ENCODE measurements at regions not wholly inside any gene's neighbourhood (a gene's known extent, or its start where the extent isn't known, plus 50 kb on each side); places are given as distances from the start of the nearest gene placed in this dataset.

DNA sequence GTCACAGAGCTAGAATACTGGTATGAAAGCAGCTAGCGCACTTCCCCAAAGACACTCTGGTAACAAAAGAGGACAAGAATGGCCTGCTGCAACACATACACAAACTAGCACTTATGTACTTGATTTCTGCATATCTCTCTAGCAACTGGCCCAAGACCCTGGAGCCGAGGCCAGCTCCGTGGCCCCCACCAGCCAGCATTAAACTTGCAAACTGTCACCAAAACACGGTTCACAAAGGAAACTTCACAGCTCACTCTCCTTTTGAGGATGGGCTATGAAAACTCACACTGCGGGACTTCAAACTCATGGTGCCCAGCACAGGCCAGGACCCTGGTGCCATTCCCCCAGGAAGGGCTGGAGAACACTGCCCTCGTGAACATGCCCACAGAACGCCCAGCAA, 115.9 kb upstream of the RPS6KA2 start:
- no peak for DNase-seq (ENCODE audit: low spot score)
- Histone ChIP-seq H3K36me3 (no peaks in the 10 kb centered on the region), H3K27me3 (replicated peaks; ENCODE audit: insufficient read depth) (no peaks in the 10 kb centered on the region), H3K9me3 (no peaks in the 10 kb centered on the region), H3K4me1 (ENCODE audit: control insufficient read depth in 1 of 2, low read depth in 2 of 2) (no peaks in the 10 kb centered on the region), H3K4me3 (no peak overlapping the region), H3K27ac (no peak overlapping the region)
- TF ChIP-seq, protein P1, sequence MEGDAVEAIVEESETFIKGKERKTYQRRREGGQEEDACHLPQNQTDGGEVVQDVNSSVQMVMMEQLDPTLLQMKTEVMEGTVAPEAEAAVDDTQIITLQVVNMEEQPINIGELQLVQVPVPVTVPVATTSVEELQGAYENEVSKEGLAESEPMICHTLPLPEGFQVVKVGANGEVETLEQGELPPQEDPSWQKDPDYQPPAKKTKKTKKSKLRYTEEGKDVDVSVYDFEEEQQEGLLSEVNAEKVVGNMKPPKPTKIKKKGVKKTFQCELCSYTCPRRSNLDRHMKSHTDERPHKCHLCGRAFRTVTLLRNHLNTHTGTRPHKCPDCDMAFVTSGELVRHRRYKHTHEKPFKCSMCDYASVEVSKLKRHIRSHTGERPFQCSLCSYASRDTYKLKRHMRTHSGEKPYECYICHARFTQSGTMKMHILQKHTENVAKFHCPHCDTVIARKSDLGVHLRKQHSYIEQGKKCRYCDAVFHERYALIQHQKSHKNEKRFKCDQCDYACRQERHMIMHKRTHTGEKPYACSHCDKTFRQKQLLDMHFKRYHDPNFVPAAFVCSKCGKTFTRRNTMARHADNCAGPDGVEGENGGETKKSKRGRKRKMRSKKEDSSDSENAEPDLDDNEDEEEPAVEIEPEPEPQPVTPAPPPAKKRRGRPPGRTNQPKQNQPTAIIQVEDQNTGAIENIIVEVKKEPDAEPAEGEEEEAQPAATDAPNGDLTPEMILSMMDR (IDR thresholded peaks at IDR 0.05): no peak
- no peak for ATAC-seq (ENCODE audit: insufficient number of reproducible peaks, low FRiP score, low read depth)

DNA sequence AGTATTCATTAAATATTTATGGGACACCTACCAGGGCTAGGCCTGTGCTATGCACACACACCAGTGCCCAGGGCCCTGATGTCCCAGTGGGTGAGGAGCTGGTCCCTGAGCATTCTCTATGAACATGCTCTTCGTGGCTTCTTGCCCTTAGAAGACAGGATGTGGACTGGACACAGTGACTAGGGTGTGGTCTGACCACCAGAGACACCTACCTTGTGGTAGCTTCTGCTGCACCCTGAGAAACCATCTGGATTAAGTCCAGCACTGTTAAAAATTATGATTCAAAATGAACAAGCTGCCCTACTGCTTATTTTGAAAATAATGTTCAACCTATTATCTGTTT, 112.9 kb upstream of the RPS6KA2 start:
- ATAC-seq (ENCODE audit: insufficient number of reproducible peaks, low FRiP score, low read depth) (no peak), DNase-seq (ENCODE audit: low spot score) (no peak)
- Histone ChIP-seq H3K9me3 (no peaks in the 10 kb centered on the region), H3K4me1 (ENCODE audit: control insufficient read depth in 1 of 2, low read depth in 2 of 2) (no peaks in the 10 kb centered on the region), H3K36me3 (no peaks in the 10 kb centered on the region), H3K4me3 (no peak overlapping the region), H3K27me3 (replicated peaks; ENCODE audit: insufficient read depth) (no peaks in the 10 kb centered on the region), H3K27ac (no peak overlapping the region)
- TF ChIP-seq, protein P1 (IDR thresholded peaks at IDR 0.05): no peak

DNA sequence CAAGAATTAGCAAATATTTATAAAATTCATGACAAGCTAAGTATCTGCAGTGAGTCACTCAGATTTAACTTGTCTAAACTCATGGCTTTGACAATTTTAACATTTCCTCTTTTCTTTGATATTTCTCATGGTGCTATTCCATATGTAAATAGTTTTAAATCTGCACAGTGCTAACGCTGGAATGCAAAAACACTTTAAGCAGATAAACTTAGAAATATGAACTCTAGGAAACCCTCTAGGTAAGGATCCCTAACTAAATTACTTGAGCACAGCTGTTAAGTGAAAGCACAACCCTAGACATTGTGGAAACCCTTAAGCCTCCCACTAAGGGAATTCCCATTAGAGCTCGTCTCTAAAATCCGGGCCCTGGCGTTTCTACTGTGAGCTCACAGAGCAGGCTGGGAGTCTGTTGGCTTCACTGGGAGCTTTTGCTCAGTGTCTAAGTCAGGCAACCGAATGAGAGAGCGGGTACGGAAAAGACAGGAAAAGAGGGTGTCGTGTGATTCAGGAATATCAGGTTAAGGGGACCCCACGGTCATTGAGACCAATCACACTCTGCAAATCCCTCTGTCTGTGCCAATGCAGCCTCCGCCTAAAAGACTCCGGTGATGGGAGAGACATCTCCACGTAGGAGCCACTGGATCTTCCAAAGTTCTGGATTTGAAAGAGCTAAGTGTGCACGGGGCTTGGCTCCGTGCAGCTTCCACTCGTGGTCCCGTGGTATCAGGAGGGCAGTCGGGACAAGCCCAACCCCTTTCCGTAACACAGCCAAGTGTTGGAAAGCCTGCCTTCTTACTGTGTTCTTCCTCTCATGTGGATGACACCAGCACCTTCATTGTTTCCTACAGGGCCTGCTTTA, 112.3 kb upstream of the RPS6KA2 start:
- Histone ChIP-seq H3K9me3 (no peaks in the 10 kb centered on the region), H3K27me3 (replicated peaks; ENCODE audit: insufficient read depth) (no peaks in the 10 kb centered on the region), H3K4me1 (ENCODE audit: control insufficient read depth in 1 of 2, low read depth in 2 of 2) (no peaks in the 10 kb centered on the region), H3K36me3 (no peaks in the 10 kb centered on the region), H3K27ac (no peak overlapping the region), H3K4me3 (no peak overlapping the region)
- TF ChIP-seq, protein P1 (IDR thresholded peaks at IDR 0.05): no peak
- ATAC-seq (ENCODE audit: insufficient number of reproducible peaks, low FRiP score, low read depth) (no peak), DNase-seq (ENCODE audit: low spot score) (no peak)

DNA sequence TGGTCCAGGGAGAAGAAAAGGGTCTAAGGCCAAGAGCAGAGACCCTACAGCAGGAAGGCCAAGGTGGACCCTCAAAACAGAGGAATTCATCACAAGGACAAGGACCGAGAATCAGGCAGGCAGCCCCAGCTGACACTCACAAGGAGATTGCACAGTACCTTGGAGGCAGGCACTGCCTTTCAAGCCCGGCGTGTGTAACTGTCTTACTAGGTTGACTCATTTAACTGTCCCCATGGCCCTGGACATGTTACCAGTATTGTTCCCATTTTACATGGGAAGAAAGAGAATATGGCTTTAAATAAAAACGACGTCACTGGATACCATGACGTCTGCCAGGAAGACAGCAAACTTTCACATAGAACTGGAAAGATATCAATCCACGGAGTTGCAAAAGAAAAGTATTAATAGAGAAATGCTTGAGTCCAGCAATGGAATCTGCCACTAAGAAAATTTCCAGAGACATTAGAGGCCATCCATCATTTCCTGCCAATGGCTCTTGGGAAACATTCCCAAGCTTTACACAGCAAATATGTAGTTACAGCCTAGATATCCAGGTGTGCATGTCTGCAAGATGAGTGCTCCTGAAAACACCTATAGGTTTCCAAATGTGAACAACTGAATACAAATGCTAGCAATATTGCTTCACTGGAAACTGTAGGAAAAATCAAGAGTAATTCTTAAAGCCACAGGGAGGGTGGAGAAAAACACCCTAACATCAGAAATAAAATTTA, 111.5 kb upstream of the RPS6KA2 start:
- H3K27ac ChIP-seq: no peak overlapping the region
- H3K4me1 ChIP-seq (ENCODE audit: control insufficient read depth in 1 of 2, low read depth in 2 of 2): no peaks in the 10 kb centered on the region
- no peaks in the 10 kb centered on the region for H3K36me3 ChIP-seq
- ATAC-seq (ENCODE audit: insufficient number of reproducible peaks, low FRiP score, low read depth) (no peak), DNase-seq (ENCODE audit: low spot score) (no peak)
- no peaks in the 10 kb centered on the region for H3K9me3 ChIP-seq
- TF ChIP-seq, protein P1 (IDR thresholded peaks at IDR 0.05): no peak
- no peak overlapping the region for H3K4me3 ChIP-seq
- no peaks in the 10 kb centered on the region for H3K27me3 ChIP-seq (replicated peaks; ENCODE audit: insufficient read depth)

DNA sequence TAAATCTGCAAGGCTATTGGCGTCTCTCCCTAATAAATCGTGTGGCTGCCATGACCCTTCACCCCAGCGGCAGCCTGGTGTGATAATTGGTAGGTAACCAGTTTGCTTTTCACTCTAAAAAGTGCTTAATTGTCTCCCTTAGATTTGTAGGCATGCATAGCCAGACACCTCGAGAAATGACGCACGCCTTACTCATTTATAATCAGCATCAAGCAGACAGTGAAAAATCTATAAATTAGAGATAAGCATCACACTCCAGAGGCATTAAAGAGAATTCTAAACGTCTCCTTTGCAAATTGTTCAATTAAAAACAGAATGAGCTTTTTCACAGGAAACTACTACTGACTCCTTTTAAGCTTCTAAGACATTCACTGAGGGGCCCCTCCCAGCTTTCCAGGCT, 110.2 kb upstream of the RPS6KA2 start:
- Histone ChIP-seq H3K9me3 (no peaks in the 10 kb centered on the region), H3K4me1 (ENCODE audit: control insufficient read depth in 1 of 2, low read depth in 2 of 2) (no peaks in the 10 kb centered on the region), H3K27me3 (replicated peaks; ENCODE audit: insufficient read depth) (no peaks in the 10 kb centered on the region), H3K4me3 (no peak overlapping the region), H3K36me3 (no peaks in the 10 kb centered on the region), H3K27ac (no peak overlapping the region)
- DNase-seq (ENCODE audit: low spot score) (no peak), ATAC-seq (ENCODE audit: insufficient number of reproducible peaks, low FRiP score, low read depth) (no peak)
- TF ChIP-seq, protein P1 (IDR thresholded peaks at IDR 0.05): no peak
